ENCODE measurements at regions not wholly inside any gene's neighbourhood (a gene's known extent, or its start where the extent isn't known, plus 50 kb on each side); places are given as distances from the start of the nearest gene placed in this dataset.

GRCh38 chr4:135185256-135185655 lies 983.7 kb upstream of the PABPC4L start:
- TF ChIP-seq ZFX (IDR thresholded peaks at IDR 0.05) (no peak), CTCF (conservative IDR thresholded peaks at IDR 0.05) (no peak)
- H3K27ac ChIP-seq: no peak overlapping the region

GRCh38 chr4:135184715-135185114 lies 983.1 kb upstream of the PABPC4L start:
- no peak for TF ChIP-seq ZFX (IDR thresholded peaks at IDR 0.05)
- no peak overlapping the region for H3K27ac ChIP-seq

GRCh38 chr4:135177321-135177720 lies 975.7 kb upstream of the PABPC4L start:
- no peak for TF ChIP-seq ZFX (IDR thresholded peaks at IDR 0.05)
- TF ChIP-seq CTCF (conservative IDR thresholded peaks at IDR 0.05): no peak
- no peak overlapping the region for H3K27ac ChIP-seq

- H3K27ac ChIP-seq: no peak overlapping the region
- no peak for TF ChIP-seq ZFX (IDR thresholded peaks at IDR 0.05)
- no peak for TF ChIP-seq CTCF (conservative IDR thresholded peaks at IDR 0.05)
Measured at GRCh38 chr4:135166661-135167060, 965.1 kb upstream of the PABPC4L start.

- TF ChIP-seq ZFX (IDR thresholded peaks at IDR 0.05) (no peak), CTCF (conservative IDR thresholded peaks at IDR 0.05) (no peak)
- H3K27ac ChIP-seq: no peak overlapping the region
Measured at GRCh38 chr4:135164601-135165000, 963.0 kb upstream of the PABPC4L start.

GRCh38 chr4:135144498-135144897 lies 942.9 kb upstream of the PABPC4L start:
- no peak for TF ChIP-seq CTCF (conservative IDR thresholded peaks at IDR 0.05)
- TF ChIP-seq ZFX (IDR thresholded peaks at IDR 0.05): no peak
- no peak overlapping the region for H3K27ac ChIP-seq

- TF ChIP-seq CTCF (conservative IDR thresholded peaks at IDR 0.05): no peak
- no peak for TF ChIP-seq ZFX (IDR thresholded peaks at IDR 0.05)
- H3K27ac ChIP-seq: no peak overlapping the region
Measured at GRCh38 chr4:135124196-135124595, 922.6 kb upstream of the PABPC4L start.

- TF ChIP-seq CTCF (conservative IDR thresholded peaks at IDR 0.05) (no peak), ZFX (IDR thresholded peaks at IDR 0.05) (no peak)
- no peak overlapping the region for H3K27ac ChIP-seq
Measured at GRCh38 chr4:135123632-135124031, 922.0 kb upstream of the PABPC4L start.
